OCI-LY7 (cell line): ENCODE measurements at regions not wholly inside any gene's neighbourhood (a gene's known extent, or its start where the extent isn't known, plus 50 kb on each side); places are given as distances from the start of the nearest gene placed in this dataset.

Experiments used
- BruUV-seq: library from RNA; stranded (reverse); fragments of 400-500 nt; replicated peaks from 2 replicates; lab custom pipeline; 2021; lab: Mats Ljungman, UMichigan
- CTCF ChIA-PET: fragments of 300-600 bp; sonication (Branson Sonifier 250); formaldehyde crosslinking; loops from one replicate; lab custom pipeline; 2022; ENCODE audit warnings: antibody characterized with exemption; ENCODE audit not compliant: unreplicated experiment; lab: Charles Lee
- POLR2A ChIA-PET: fragments of 300-600 bp; sonication (Branson Sonifier 250); formaldehyde crosslinking; loops from one replicate; lab custom pipeline; 2022; ENCODE audit warnings: antibody characterized with exemption; lab: Charles Lee
- DNase-seq: peaks from one replicate; pipeline ENCODE4 v3.0.0-alpha.2; 2015; ENCODE audit warnings: low spot score
- H2AFZ ChIP-seq: fragments of 200-600 bp; sonication (generic), shearing (Covaris generic); 2 replicates; pipeline ENCODE4 v1.6.1; 2014; ENCODE audit warnings: mild to moderate bottlenecking, antibody characterized with exemption, low read length, moderate library complexity
- H3K27ac ChIP-seq: fragments of 200-600 bp; sonication (generic); 2 replicates; pipeline ENCODE4 v1.5.1; 2014; ENCODE audit warnings: mixed run types, low read depth, mild to moderate bottlenecking, moderate library complexity, low read length, inconsistent platforms; ENCODE audit not compliant: poor library complexity, severe bottlenecking
- H3K36me3 ChIP-seq: fragments of 200-600 bp; sonication (generic); 2 replicates; pipeline ENCODE4 v1.6.1; 2014; ENCODE audit warnings: mild to moderate bottlenecking, antibody characterized with exemption, low read length, moderate library complexity, mixed read lengths; ENCODE audit not compliant: insufficient read depth
- H3K4me1 ChIP-seq: fragments of 200-600 bp; sonication (generic); 2 replicates; pipeline ENCODE4 v1.5.1; 2014; ENCODE audit warnings: mild to moderate bottlenecking, low read length; ENCODE audit not compliant: insufficient read depth, poor library complexity, severe bottlenecking
- H3K4me2 ChIP-seq: fragments of 200-600 bp; sonication (generic); 2 replicates; pipeline ENCODE4 v1.6.1; 2014; ENCODE audit warnings: mild to moderate bottlenecking, low read length
- H3K4me3 ChIP-seq: fragments of 200-600 bp; sonication (generic); 2 replicates; pipeline ENCODE4 v1.5.1; 2014; ENCODE audit warnings: mild to moderate bottlenecking, low read depth, low read length; ENCODE audit not compliant: poor library complexity, severe bottlenecking
- H3K79me2 ChIP-seq: fragments of 200-600 bp; sonication (generic); 2 replicates; pipeline ENCODE4 v1.6.1; 2016; ENCODE audit warnings: low read depth, mild to moderate bottlenecking, low read length, moderate library complexity, mixed read lengths; ENCODE audit not compliant: insufficient read depth
- H3K9me2 ChIP-seq: fragments of 200-600 bp; sonication (generic); 2 replicates; pipeline ENCODE4 v1.6.1; 2016; ENCODE audit warnings: mild to moderate bottlenecking, low read length, mixed read lengths; ENCODE audit not compliant: insufficient read depth
- H3K9me3 ChIP-seq: fragments of 200-600 bp; sonication (generic); 2 replicates; pipeline ENCODE4 v1.6.1; 2014; ENCODE audit warnings: mild to moderate bottlenecking, mixed run types, low read length, mixed read lengths
- H4K20me1 ChIP-seq: fragments of 200-600 bp; sonication (generic); 2 replicates; pipeline ENCODE4 v1.6.1; 2014; ENCODE audit warnings: mild to moderate bottlenecking, antibody characterized with exemption, low read length, moderate library complexity, mixed read lengths; ENCODE audit not compliant: insufficient read depth
- EZH2phosphoT487 ChIP-seq: fragments of 200-600 bp; sonication (generic); IDR thresholded peaks from 2 replicates; pipeline ENCODE4 v1.6.1; 2018; ENCODE audit warnings: low read depth, borderline replicate concordance, mild to moderate bottlenecking, mixed run types, antibody characterized with exemption, low read length, moderate library complexity, mixed read lengths
- intact Hi-C: fragments of 100-400 bp; cut with micrococcal nuclease; formaldehyde crosslinking; loops from one replicate; pipeline ENCODE4 v1.10.0; 2022; ENCODE audit not compliant: unreplicated experiment
- TF ChIP-seq, protein P1 (sequence below): fragments of 200-600 bp; sonication (generic); conservative IDR thresholded peaks from 2 replicates; pipeline ENCODE4 v1.5.1; 2014; ENCODE audit warnings: mild to moderate bottlenecking, antibody characterized with exemption, low read length, moderate library complexity, mixed read lengths

DNA sequence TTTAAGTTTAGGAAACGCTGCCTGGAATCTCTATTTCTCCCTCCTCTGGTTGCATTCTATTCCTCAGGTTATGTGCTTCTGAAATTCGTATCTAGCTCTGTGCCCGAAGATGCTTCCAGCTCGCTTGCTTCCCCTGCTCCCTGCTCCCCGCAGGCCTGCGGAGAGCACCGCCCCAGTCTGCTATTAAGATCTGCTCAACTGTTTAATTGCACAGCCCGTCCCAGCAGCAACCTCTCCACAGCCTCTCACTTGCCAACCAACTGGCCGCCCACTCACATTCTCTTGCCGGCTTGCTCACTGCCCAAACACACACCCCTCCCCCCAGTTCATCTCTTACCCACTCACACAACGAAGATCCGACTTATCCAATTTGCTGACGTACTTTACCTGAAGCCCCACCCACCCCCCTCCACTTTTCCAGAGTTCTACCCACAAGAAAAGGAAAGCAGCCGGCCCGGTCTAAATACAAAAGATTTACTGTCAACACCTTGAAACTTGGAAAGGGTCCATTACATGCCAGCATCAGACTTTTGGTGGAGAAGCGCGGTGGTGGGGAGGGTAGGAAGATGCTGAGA is 167.3 kb upstream of the KLF14 start:
- Histone ChIP-seq H3K9me2 (no peaks in the 10 kb centered on the region), H3K79me2 (no peaks in the 10 kb centered on the region; the same call in 1 of the 2 replicates), H3K9me3 (no peaks in the 10 kb centered on the region), H4K20me1 (no peaks in the 10 kb centered on the region), H3K36me3 (peaks cover 17% of the 10 kb centered on the region), H3K4me3 (no peak overlapping the region), H3K4me1 (peaks cover 41% of the 10 kb centered on the region), H3K27ac (no peak overlapping the region), H2AFZ (no peak overlapping the region), H3K4me2 (no peak overlapping the region)
- BruUV-seq = no TSS peak
- TF ChIP-seq, protein P1, sequence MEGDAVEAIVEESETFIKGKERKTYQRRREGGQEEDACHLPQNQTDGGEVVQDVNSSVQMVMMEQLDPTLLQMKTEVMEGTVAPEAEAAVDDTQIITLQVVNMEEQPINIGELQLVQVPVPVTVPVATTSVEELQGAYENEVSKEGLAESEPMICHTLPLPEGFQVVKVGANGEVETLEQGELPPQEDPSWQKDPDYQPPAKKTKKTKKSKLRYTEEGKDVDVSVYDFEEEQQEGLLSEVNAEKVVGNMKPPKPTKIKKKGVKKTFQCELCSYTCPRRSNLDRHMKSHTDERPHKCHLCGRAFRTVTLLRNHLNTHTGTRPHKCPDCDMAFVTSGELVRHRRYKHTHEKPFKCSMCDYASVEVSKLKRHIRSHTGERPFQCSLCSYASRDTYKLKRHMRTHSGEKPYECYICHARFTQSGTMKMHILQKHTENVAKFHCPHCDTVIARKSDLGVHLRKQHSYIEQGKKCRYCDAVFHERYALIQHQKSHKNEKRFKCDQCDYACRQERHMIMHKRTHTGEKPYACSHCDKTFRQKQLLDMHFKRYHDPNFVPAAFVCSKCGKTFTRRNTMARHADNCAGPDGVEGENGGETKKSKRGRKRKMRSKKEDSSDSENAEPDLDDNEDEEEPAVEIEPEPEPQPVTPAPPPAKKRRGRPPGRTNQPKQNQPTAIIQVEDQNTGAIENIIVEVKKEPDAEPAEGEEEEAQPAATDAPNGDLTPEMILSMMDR = no peak
- no peak for DNase-seq
- POLR2A ChIA-PET = interaction anchor here (0.6 kb wide), 1 partner anchor 74 kb away, joined by 3 read pairs; no protein-coding TSS in a partner anchor
- CTCF ChIA-PET = no interaction called here
- intact Hi-C loops = no loop called here

DNA sequence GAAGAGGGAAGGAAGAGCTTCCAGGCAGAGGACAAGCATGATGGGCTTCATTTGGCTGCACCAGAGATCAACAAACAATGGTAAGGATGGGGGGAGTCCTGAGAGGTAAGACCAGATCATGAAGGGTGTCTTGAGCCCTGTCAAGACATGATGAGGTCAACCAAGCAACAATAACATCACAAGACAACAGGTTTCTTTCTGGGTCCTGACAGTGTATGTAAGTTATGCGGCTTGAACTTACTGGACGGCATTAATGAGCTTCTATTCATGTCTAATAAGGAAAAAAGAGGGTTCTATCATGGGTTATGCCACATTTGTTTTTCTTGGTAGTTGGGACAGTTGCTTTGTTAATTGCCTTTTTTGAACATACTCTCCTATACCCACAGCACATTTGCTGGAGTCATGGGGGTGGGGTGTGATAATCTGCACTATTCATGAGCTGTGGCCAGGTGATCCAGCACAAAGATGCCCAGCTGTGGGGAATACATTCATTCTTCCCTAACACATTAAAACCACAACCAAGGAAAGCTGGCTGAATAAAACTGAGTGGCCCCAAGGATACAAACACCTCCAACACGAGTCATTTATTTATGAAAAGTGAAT is 168.8 kb upstream of the KLF14 start:
- Histone ChIP-seq H3K9me2 (no peaks in the 10 kb centered on the region), H3K4me3 (no peak overlapping the region), H3K4me2 (no peak overlapping the region), H3K4me1 (peaks cover 32% of the 10 kb centered on the region), H2AFZ (no peak overlapping the region), H3K27ac (no peak overlapping the region), H3K79me2 (no peaks in the 10 kb centered on the region; the same call in 1 of the 2 replicates), H3K9me3 (no peaks in the 10 kb centered on the region), H4K20me1 (no peaks in the 10 kb centered on the region), H3K36me3 (peaks cover 10% of the 10 kb centered on the region)
- ChIA-PET CTCF (no interaction called here), POLR2A (interaction anchor here (0.6 to 2.9 kb wide), 4 partner anchors 10 to 100 kb away, joined by 3 to 20 read pairs (median 4); no protein-coding TSS in a partner anchor)
- DNase-seq = no peak
- intact Hi-C loops = no loop called here
- no TSS peak for BruUV-seq
- TF ChIP-seq, protein P1 = no peak
- no peak for TF ChIP-seq EZH2phosphoT487

DNA sequence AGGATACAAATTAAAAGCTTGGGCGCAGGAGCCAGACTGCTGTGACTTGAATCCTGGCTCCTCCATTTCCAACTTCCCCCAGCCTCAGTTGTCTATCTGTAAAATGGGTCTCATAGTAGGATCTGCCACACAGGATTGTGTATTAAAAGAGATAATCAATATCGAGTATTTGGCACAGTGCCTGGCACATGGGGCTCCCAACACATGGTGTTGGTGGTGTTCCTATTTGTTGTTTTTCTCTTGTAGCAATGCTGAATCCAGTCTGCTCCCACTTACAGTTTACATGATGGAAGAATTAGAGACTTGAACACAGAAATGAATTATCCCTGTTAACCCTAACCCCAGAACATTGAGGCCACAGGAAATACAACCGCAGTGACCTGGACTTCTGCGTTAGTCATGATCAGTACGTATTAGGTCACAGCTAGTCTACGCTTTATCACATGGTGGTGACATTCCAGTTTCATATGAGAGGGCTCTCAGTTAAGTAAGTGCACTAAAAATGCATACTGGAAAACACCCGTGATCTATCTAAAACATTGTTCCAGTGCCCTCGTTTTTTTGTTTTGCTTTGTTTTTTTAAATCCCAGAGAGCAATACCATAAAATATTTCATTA is 169.5 kb upstream of the KLF14 start:
- Histone ChIP-seq H3K9me3 (no peaks in the 10 kb centered on the region), H2AFZ (no peak overlapping the region), H3K4me2 (no peak overlapping the region), H3K36me3 (peaks cover 10% of the 10 kb centered on the region), H3K4me3 (no peak overlapping the region), H3K4me1 (peaks cover 26% of the 10 kb centered on the region), H3K9me2 (no peaks in the 10 kb centered on the region), H3K27ac (no peak overlapping the region), H3K79me2 (no peaks in the 10 kb centered on the region; the same call in 1 of the 2 replicates), H4K20me1 (no peaks in the 10 kb centered on the region)
- POLR2A ChIA-PET = interaction anchor here (1.3 to 2.9 kb wide), 3 partner anchors 9 to 99 kb away, joined by 3 to 20 read pairs (median 4); no protein-coding TSS in a partner anchor
- CTCF ChIA-PET = no interaction called here
- no peak for DNase-seq
- TF ChIP-seq, protein P1 = no peak
- no peak for TF ChIP-seq EZH2phosphoT487
- intact Hi-C loops = no loop called here
- TSS peak; percentile 28 for BruUV-seq
